ENCODE measurements at regions not wholly inside any gene's neighbourhood (a gene's known extent, or its start where the extent isn't known, plus 50 kb on each side); places are given as distances from the start of the nearest gene placed in this dataset.
A peak's percentile ranks its signal among the peaks of the same experiment; 100 is the strongest.

- intact Hi-C loops (cut with DNase I): no loop called here
- DNase-seq (ENCODE audit: missing footprints) (no peak), ATAC-seq (no peak)
These were observed 113.4 kb upstream of the AHR start for GRCh38 chr7:17184805-17185689.

DNA sequence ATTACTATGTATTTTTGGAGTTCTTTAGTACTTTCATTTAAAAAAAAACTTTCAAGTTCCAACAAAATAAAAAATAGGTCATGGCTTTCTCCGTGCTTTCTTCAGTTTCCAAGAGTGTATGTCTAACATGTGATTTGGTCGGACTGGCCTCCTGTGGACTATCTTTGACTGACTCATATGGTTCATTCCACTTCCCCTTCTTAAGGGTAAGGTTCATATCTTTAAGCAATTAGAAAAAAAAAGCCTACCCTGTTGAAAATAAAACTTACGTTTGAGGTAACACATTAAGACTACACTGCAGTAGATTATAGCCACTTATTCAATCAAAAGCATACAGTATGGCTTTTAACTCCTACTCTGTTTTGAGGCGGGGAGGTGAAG lies 112.8 kb upstream of the AHR start:
- intact Hi-C loops (cut with DNase I): no loop called here

GRCh38 chr7:17186745-17187530 lies 111.5 kb upstream of the AHR start:
- intact Hi-C loops (cut with DNase I): no loop called here
- ATAC-seq (no peak), DNase-seq (ENCODE audit: missing footprints) (no peak)

More for the DNA sequence above, 112.8 kb upstream of the AHR start:
- ATAC-seq (no peak), DNase-seq (ENCODE audit: missing footprints) (no peak)

DNA sequence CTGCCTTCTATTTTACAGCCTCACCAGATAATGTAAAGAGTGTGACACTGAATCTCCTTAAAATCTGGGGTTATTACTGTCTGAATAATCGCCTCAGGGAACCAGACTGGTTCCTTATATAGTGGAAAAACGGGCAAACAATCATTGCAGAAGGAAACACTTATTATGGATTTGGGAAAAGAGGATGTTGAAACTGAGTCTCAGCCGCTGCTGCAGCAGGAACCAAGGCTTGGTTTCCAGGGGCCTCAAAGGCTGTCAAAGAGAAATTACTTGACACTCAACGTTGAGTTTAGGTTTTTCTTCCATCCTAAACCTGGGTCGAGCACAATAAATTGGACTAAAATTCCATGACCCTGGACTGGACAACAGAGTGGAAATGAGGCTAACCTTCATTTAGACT lies 103.8 kb upstream of the AHR start:
- no peak for ATAC-seq
- DNase-seq (ENCODE audit: missing footprints): no peak
- intact Hi-C loops (cut with DNase I): no loop called here

GRCh38 chr7:17195576-17195975 lies 102.9 kb upstream of the AHR start:
- DNase-seq (ENCODE audit: missing footprints): no peak
- intact Hi-C loops (cut with DNase I): no loop called here
- ATAC-seq: no peak

DNA sequence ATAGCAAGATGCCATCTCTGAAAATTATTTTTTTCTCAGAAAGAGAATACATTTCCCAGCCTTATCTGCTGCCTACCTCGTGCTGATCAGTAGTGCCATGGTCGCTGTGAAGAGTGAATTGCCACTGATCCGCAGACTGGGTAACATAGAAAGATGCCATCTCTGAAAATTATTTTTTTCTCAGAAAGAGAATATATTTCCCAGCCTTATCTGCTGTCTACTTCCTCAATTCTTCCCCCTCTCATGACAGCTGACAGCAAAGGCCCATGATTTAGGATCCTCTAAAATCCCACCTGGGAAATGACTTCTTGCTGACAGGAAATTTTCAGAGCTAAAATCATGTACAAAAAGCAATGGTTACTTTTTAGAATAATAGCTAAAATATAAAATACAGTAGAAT lies 92.5 kb upstream of the AHR start:
- intact Hi-C loops (cut with DNase I): no loop called here
- DNase-seq (ENCODE audit: missing footprints) (no peak), ATAC-seq (no peak)

DNA sequence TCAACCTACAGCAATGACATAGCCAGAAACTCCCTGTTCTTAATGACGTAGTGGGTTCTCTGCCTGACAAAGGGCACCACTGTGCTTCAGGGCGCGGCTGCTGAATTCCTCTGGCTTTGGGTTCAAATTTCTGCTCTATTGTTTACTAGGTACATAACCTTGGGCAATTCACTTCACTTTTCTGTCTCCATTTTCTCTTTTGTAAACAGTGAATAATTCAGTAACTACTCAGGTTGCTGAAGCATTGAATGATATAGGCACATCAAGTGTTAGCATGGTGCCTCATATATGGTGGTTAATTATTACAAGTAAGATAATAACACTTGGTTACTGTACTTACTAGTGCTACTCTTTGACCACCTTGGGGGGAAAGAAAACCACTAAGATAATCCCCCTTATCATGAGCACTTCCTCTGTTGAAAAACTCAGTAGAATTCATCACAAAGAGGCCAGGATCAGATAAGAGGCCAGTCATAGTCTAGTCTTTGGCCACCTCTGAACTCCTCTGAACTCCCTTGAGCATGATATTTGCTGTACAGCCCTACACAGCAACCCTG lies 92.0 kb upstream of the AHR start:
- ATAC-seq (no peak), DNase-seq (ENCODE audit: missing footprints) (no peak)
- intact Hi-C loops (cut with DNase I): no loop called here

GRCh38 chr7:17207220-17207619 lies 91.2 kb upstream of the AHR start:
- intact Hi-C loops (cut with DNase I): no loop called here
- no peak for ATAC-seq
- DNase-seq (ENCODE audit: missing footprints): no peak

GRCh38 chr7:17209101-17209500 lies 89.4 kb upstream of the AHR start:
- ATAC-seq: no peak
- no peak for DNase-seq (ENCODE audit: missing footprints)
- intact Hi-C loops (cut with DNase I): no loop called here

GRCh38 chr7:17211307-17211836 lies 87.1 kb upstream of the AHR start:
- DNase-seq (ENCODE audit: missing footprints) (no peak), ATAC-seq (no peak)
- intact Hi-C loops (cut with DNase I): no loop called here

DNA sequence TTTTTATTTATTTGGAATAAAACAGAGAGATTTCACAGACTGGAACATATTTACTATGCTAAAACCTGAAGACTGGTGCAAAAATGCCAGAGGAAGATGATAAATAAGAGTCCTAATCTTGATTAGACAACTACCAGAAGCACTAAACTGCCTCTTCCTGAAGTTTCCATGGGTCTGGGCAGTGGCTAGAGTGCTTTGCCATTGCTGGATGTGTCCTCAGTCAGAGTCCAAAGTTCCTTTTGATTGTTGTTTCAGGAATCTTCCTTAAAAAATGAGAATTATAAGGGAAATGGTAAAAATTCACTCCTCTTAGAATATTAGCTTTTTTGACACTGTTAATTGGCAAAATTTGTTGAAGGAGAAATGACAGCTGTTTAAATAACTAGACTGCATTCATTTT lies 86.3 kb upstream of the AHR start:
- intact Hi-C loops (cut with DNase I): no loop called here
- ATAC-seq (no peak), DNase-seq (ENCODE audit: missing footprints) (no peak)

GRCh38 chr7:17227766-17228490 lies 70.5 kb upstream of the AHR start:
- intact Hi-C loops (cut with DNase I): no loop called here
- no peak for ATAC-seq
- DNase-seq (ENCODE audit: missing footprints): no peak

DNA sequence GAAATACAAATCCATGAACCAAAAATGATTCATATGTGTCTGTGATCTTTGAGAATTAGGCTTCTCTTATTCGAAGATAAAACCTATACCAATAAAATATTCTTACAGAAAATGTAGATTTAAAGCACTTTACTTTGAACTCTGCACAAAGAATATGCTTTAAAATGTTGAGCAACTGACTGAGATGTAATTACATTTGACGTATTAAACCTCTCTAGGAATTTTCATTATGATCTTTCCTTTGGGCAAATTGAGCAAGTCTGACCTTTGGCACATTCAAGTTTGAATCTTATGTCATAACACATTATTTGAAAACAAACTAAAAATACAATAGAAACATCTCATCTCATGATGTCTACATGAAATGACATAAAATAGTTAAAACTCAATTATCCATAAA lies 69.2 kb upstream of the AHR start:
- DNase-seq (ENCODE audit: missing footprints) (no peak), ATAC-seq (no peak)
- intact Hi-C loops (cut with DNase I): no loop called here

GRCh38 chr7:17230099-17230807 lies 68.2 kb upstream of the AHR start:
- no peak for DNase-seq (ENCODE audit: missing footprints)
- intact Hi-C loops (cut with DNase I): loop anchor here (5.0 kb wide), 1 partner anchor 67 kb away; the partner anchor contains the start of gene AHR
- peak; percentile 80 for ATAC-seq

DNA sequence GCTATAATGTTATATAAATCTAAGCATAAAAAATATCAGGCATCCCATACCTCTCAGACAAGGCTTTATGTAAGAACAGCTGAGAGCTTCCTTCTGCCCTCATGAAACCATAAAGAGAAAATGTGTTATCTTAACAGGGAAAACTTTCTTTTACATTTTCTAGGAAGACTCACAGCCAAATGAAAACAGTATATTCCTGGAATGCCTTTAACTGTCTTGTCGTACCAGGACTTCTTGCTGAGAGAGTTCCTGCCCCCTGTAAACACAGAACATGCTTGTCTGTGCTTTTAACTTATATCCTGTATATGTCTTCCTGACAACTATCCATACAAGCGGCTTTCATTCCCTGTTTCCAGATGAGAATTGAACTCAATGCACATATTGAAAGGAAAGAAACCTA lies 64.8 kb upstream of the AHR start:
- no peak for ATAC-seq
- intact Hi-C loops (cut with DNase I): loop anchor here (5.0 kb wide), 1 partner anchor 64 kb away; the partner anchor contains the start of gene AHR

DNA sequence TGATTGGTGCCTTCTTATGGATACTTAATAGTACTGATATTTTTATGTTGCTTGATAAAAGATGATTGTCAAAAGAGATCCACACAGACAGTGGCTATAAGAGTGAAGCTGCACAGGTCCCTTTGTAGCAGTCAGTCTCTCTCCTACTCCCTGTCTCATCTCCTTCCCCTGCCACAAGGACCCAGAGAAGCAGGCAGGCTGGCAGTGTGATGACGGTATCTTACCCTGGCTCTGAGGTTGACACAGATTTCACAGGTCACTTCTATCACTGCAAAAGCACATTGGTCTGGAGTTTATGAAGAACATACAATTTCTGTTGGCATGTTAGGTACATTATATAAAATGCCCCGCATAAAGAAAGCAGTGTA lies 64.4 kb upstream of the AHR start:
- intact Hi-C loops (cut with DNase I): loop anchor here (5.0 kb wide), 1 partner anchor 63 kb away; the partner anchor contains the start of gene AHR
- no peak for ATAC-seq

More for the DNA sequence above, 64.8 kb upstream of the AHR start:
- no peak for DNase-seq (ENCODE audit: missing footprints)

DNA sequence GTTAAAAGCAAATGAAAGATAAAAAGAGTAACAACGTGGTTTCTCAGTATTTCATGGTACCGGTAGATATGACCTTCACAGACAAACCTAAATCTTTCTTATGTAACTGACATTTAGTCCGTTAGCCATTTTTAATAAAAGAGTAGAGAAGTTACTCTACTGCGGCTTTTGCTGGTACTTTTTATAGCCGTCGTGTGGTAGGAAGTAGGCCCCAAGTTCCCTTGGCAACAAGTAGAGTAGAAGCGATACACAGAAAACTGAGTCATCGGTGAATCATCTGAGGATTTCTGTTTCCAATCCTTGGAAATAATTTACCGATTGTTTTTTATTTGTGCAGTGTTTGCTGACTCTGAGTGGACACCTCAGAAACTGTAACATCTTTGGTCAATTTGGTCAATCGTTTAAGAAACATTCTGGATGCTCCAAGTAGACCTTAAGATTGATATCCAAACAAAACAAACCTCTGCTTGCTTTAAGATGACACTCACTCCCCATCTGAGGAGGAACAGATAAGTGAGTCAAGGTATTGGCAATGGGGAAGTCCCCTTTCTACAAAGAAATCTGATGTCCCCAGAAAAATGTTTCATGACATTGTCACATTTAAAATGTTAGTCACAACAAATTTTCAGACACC lies 63.9 kb upstream of the AHR start:
- intact Hi-C loops (cut with DNase I): loop anchor here (5.0 kb wide), 1 partner anchor 63 kb away; the partner anchor contains the start of gene AHR
- DNase-seq (ENCODE audit: missing footprints) (no peak), ATAC-seq (peak; percentile 54)

More for the DNA sequence above, 64.4 kb upstream of the AHR start:
- no peak for DNase-seq (ENCODE audit: missing footprints)

DNA sequence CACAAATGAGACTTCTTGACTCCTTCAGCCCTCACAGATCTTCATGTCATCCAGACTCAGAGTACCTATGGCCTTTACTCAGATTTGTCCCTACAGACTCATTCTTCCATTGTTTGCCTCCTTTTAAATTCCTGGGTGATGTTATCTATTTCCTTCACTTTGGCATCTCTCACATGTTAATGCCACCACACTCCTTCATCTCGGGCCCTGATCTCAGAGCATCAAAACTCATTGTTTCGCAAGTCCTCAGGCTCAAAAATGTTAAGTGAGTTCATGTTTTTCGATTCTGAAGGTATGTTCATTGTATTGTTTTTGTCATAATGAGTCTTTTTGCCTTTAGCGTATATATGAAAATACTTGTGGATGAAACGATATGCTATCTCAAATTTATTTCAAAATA lies 62.3 kb upstream of the AHR start:
- intact Hi-C loops (cut with DNase I): no loop called here
- ATAC-seq: no peak

More for the DNA sequence above, 62.3 kb upstream of the AHR start:
- DNase-seq (ENCODE audit: missing footprints): no peak

Data from Right ventricle myocardium inferior (tissue), 1 donor.